DMS53 treated with DMSO at 0.1 percent for 48 hours (cell line): ENCODE measurements at regions not wholly inside any gene's neighbourhood (a gene's known extent, or its start where the extent isn't known, plus 50 kb on each side); places are given as distances from the start of the nearest gene placed in this dataset.

Experiments
- DNase-seq: peaks from one replicate; lab custom pipeline; 2025; ENCODE audit not compliant: unreplicated experiment; lab: John Stamatoyannopoulos, UW

DNA sequence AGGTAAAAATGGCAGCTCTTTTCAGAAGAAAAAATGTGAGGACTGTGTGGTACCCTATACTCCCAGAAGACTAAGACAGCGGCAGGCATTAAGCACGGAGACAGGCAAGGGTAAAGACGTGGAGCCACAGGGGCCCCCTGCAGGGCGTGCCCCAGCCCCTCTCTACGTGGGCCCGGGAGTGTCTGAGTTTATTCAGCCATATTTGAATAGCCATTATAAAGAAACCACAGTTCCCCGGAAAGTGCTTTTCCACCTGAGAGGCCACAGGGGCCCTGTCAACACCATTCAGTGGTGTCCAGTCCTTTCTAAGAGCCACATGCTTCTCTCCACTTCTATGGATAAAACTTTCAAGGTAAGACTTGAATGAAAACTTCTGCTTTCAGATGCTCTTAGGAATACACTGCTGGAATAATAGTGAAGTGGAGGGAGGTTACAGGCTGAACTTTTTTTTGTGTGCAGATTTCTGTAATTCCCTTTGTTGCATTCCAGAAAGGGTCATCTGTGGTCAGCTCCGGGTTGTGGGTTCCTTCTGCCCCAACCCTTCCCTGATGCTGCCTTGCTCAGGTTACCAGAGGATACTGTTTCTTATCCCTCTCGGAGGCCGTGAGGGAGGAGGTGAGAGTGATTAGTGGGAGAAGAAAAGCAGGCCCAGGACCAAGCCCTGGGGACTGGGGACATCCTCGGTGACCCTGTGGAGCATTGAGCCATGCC, 58.4 kb downstream of the SLC25A47 start:
- no peak for DNase-seq

- DNase-seq = no peak
Observed at GRCh38 chr14:100382106-100382455, 58.9 kb downstream of the SLC25A47 start.

- peak; percentile 20 for DNase-seq
Observed at GRCh38 chr14:100383727-100384158, 60.6 kb downstream of the SLC25A47 start.

DNA sequence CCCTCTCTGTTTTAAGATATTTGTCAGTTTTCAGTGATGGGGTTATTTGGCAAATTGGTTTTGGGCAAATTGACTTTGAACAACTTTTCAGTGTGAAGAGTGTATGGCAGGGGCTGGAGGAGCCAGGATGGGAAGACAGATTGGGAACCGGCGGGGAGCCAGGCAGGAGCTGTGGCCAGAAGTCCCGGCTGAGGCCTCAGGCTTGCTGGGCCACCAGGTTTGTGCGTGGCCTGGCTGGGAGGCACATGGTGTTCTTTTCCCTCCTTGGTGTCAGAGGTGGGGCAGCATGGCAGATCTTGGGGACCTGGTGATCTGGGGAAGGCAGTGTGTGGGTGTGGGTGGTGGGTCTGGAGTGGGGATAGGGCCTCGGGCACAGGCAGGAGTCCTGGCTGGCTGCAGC, 61.1 kb downstream of the SLC25A47 start:
- no peak for DNase-seq

- DNase-seq = peak; percentile 2
Observed at GRCh38 chr14:100384819-100385813, 62.0 kb downstream of the SLC25A47 start.

DNA sequence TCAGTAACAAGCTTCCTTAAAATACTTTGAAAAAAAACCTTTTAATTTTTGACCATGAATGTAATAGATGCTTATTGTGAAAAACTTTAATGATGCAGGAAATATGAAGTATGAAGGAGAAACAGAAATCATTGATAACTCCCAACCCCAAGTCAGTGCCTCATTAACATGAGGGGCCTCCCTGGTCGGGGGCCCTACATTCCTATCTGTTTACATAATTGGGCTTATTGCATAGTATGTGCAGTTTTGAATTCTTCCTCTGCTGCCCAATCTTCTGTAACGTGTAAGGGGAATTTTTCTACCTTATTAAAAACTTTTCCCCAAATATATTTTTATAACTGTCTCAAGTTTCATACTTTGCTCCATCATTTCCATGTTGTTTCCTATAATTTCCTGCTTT, 63.0 kb downstream of the SLC25A47 start:
- DNase-seq = no peak

GRCh38 chr14:100386846-100387245, 63.7 kb downstream of the SLC25A47 start:
- DNase-seq = no peak

- no peak for DNase-seq
Observed at GRCh38 chr14:100387450-100387849, 64.3 kb downstream of the SLC25A47 start.

GRCh38 chr14:100388103-100389054, 65.2 kb downstream of the SLC25A47 start:
- no peak for DNase-seq

DNA sequence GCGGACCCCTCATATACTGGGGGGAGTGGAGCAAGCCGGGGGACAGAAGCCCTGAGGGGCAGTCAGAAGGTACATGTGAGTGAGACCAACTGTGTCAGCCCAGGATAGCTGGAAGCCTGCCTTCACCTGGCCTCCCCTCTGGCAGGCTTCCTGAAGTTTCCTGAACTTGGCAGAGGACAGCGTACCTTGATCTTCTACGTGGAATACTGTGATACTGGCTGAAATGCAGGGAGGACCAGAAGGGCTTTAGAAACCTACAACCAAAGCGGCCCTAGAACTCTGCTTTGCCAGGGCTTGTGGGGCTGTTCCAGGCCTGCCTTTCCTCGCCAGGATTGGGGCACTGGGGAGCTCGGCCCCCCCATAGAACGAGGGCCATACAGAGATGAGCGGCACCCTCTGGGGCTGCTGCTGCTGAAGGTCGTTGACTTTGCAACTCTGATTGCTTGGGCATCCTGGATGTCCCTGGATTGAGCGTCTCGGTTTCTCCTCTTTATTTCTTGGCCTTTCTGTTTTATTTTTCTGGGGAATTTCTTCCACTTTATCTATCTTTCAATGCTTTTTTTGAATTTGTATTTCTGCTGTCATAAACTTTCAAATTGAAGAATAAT, 66.5 kb downstream of the SLC25A47 start:
- DNase-seq = no peak

DNA sequence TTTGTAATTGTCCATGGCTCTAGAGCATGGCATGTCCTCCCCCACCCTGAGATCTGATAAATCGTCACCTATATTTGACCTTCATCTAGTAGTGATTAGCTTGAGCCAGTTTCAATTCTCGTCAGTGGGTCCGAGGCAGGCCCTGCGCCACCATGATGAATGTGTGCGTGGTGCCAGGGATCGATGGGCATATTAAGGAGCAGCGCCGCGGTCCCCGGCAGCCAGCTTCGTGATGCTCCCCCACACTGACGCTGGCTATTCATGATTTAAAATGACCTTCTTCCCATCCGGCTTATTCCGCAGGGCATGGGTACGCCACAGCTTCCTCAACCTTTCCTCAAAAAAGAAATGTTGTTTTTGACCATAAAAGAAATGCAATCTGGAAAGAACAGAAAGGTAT, 68.0 kb downstream of the SLC25A47 start:
- DNase-seq = no peak

DNA sequence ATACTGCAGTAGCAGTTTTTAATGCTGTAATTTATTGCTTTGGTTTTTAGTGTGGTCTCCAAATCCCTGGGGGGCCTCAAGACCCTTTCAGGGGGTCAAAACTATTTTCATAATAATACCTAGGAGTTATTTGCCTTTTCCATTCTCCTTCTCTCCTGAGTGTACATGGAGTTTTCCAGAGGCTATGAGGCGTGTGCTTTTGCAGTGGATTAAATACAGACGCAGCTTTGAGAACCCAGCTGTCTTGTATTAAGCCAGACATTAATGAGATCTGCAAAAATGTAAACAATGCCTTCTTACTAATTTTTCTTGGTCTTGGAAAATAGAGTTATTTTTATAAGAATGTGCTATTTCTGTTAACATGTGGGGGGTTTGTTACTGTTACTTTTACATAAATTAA, 68.6 kb downstream of the SLC25A47 start:
- DNase-seq = no peak

GRCh38 chr14:100392356-100392755, 69.2 kb downstream of the SLC25A47 start:
- DNase-seq = no peak

GRCh38 chr14:100393362-100393761, 70.2 kb downstream of the SLC25A47 start:
- DNase-seq = no peak

GRCh38 chr14:100393906-100394732, 71.0 kb downstream of the SLC25A47 start:
- no peak for DNase-seq

GRCh38 chr14:100394886-100395672, 71.9 kb downstream of the SLC25A47 start:
- DNase-seq = no peak

- no peak for DNase-seq
Observed at GRCh38 chr14:100396266-100396795, 73.2 kb downstream of the SLC25A47 start.

DNA sequence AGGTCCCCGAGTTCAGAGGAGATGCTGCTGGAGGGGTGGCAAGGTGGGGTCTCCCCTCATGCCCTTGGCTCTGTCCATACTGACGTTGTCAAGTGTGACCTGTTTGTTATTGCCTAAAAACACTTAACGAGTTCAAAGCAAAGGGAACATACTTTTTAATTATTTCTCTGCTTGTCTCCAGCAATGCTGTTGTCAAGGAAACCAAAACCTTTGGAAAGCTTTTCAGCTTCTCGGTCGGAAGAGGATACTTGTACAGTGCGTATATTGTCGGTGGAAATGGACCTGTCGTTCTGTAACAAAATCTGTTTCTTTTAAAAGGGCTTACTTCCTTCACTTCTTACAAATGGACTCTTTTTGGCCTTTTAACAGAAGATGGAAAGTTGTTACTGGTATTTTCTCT, 73.9 kb downstream of the SLC25A47 start:
- DNase-seq = no peak

DNA sequence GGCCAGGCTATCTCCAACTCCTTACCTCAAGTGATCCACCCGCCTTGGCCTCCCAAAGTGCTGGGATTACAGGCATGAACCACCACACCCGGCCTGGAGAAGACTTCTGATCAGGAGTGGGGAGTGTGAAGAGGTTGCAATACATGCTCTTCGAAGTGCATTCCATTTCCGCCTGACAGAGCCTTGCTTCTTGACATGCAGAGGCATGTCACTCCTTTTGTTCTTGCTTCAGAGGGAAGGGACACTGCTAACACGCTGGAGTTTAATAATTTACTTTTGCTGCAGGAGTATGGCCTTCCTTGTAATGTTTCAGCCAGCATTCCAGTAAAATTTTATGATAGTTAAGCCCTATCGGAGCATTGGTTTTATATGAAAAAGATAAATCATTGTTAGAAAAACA, 74.9 kb downstream of the SLC25A47 start:
- no peak for DNase-seq
